Stimulated activated CD4-positive, alpha-beta T cell treated with anti-CD3 and anti-CD28 coated beads, Interleukin-15, amount 100 ng/mL, for 48 hours (primary cell): ENCODE measurements at regions not wholly inside any gene's neighbourhood (a gene's known extent, or its start where the extent isn't known, plus 50 kb on each side); places are given as distances from the start of the nearest gene placed in this dataset.

Experiments used
- DNase-seq, 2 donors: peaks; one replicate each; pipeline ENCODE4 v3.0.0-alpha.2; 2020; ENCODE audit warnings: low read depth in 2 of 2

GRCh38 chr16:50960517-50961202, 190.4 kb downstream of the SALL1 start:
- no peak for DNase-seq

- no peak for DNase-seq
Observed at GRCh38 chr16:50957056-50957455, 194.0 kb downstream of the SALL1 start.

- no peak for DNase-seq
Observed at GRCh38 chr16:50956637-50957036, 194.4 kb downstream of the SALL1 start.

GRCh38 chr16:50955311-50955710, 195.8 kb downstream of the SALL1 start:
- DNase-seq, result no peak

DNA sequence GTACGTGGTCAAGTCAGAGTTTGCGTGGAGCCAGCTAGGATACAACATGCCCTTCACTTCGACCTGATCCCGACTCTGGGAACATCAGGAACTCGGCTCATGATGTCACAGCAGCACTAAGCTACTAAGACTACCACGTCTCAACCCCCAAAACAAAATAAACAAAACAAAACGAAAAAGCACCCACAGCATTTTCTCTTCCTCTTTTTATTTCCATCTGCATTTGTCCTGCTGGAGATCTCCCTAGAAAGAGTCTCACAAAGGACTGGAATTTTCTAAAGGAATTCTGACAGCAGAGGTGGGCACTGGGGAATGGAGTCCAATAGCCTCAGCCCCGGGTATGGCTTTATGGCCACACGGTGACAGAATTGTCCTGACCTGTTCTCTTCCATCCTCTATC, 196.6 kb downstream of the SALL1 start:
- DNase-seq, result no peak

GRCh38 chr16:50953290-50953689, 197.8 kb downstream of the SALL1 start:
- DNase-seq, result no peak

DNA sequence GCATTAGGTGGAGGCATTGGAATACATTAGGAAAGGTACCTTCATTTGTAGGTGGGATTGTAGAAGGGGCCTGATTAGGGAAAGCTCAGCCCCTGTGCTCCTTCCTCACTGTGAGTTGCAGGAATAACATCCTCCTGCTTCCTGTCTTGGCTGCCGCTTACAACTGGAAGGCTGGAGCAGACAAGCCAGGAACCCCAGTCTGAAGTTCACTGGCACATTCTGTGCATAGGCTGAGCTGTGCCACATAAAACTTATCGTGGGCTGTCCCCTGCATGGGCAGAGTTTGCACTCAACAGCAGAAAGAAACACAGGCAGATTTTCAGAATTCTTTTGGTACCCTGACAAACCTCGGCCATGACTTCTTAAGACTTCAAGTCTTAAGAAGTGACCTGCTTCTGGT, 200.1 kb downstream of the SALL1 start:
- DNase-seq, result no peak

- DNase-seq, result no peak
Observed at GRCh38 chr16:50948268-50948930, 202.7 kb downstream of the SALL1 start.

- no peak for DNase-seq
Observed at GRCh38 chr16:50947826-50948225, 203.2 kb downstream of the SALL1 start.

DNA sequence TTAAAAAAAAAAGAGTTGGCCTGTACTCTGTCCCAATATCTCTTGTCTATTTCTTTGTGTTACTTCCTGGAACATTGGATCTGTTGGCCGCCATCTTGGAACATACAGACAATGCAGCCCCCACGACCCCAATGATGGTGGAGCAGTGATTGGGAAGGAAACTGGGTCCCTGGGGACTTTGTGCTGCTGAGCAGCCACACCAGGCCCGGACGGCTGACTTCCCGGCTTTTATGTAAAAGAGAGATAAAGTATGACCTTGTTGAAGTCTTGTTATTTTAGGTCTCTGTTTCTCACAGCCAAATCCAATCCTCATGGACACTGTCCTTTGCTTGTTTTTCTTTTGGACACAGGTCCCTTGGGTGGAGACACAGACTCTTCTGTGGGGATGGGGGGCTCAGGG, 204.5 kb downstream of the SALL1 start:
- no peak for DNase-seq

DNA sequence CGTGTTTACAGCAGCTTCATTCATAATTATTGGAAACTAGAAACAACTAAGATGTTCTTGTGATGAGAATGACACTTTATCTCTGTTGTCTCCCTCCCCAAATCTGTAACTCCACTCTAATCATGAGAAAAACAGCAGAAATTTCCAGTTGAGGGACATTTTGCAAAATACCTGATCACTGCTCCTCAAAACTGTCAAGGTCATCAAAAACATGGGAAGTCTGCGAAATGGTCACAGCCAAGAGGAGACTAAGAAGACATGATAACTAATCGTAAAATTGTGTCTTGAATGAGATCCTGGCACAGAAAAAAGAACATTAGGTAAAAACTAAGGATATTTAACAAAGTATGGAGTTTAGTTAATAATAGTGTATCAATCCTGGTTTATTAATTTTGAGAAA, 204.2 kb downstream of the CYLD start:
- DNase-seq, result no peak

GRCh38 chr16:50945171-50945570, 203.3 kb downstream of the CYLD start:
- DNase-seq, result no peak

- no peak for DNase-seq
Observed at GRCh38 chr16:50944436-50944835, 202.6 kb downstream of the CYLD start.

- no peak for DNase-seq
Observed at GRCh38 chr16:50944033-50944432, 202.1 kb downstream of the CYLD start.

GRCh38 chr16:50942143-50942542, 200.3 kb downstream of the CYLD start:
- no peak for DNase-seq

DNA sequence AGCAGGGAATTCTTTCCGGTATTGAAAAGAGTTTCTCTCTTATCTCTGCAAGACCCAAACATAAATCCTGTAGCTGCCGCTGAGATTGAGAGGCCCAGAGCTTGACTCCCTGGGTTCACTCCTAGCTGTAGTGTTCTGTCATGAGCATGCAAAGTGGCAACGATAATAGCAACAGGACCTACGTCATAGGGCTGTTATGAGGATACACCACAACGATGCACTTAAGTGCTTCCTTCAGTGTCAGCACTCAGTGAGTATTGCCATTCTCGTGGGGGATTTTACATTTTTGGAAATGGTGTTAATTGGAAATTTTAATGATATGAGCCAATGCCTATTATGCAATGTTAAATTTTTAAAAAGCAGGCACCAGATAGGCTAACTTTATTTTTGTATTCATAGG, 199.8 kb downstream of the CYLD start:
- DNase-seq, result no peak

DNA sequence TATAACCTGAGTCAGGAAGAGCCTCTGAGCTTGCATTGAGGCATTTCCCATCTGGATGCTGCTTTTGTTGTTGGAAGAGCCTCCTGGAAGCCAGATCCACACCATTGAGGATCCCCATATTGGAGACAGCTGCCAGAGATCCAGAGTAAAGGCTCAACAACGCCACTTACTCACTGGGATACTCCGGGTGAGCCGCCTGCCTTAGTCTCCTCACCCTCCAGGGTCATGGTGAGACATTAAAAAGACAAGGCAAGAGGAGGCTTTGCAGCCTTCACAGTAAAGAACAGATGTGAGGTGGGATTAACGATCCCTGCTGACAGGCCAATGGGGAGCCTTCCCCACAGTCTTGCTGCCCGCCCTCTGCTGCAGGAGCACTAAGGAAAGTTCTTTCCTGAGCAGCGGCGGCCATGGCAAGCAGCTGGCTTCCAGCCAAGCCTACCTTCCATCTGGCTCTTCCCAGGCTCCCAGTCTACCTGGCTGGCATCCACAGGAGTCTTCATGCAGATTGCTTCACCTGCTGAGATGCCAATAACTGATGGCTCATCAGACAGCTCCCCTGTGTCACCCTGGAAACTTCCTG, 198.5 kb downstream of the CYLD start:
- DNase-seq, result no peak

DNA sequence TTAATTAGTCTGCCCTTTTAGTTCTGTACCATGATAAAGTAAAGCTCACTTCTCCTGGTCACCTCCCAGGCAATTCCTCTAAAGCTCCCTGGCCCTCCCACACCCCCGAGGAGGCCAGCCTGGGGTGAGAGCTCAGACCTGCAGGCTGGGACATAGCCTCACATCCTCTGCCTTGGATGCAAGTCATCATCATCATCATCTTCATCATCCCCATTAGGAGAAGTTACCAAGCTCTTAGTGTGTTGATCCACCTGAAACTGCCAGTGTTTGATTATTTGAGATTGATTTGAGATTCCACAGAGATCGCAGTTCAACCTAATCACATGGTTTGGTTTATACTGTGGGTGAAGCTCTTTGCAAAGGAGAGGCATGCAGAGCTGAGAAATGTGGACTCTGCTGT, 197.5 kb downstream of the CYLD start:
- no peak for DNase-seq

DNA sequence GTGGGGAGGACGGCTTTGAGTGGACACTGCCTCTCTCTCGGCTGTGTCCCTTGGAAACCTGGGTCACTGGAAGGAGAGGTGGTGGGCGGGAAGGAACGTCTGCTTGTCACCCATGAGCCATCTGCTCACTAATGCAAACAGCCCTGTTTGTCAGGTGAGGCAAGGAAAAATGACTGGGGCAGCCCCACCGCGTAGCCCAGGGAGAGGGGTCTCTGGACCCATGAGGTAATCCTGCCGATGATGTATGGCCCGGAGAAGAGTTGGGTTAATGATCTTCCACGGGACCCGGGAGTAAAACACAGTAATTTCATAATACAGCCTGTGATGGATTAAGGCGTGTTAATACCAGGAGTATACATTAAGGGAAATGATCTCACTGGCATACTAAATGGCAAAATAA, 197.0 kb downstream of the CYLD start:
- DNase-seq, result no peak

GRCh38 chr16:50933262-50933661, 191.4 kb downstream of the CYLD start:
- no peak for DNase-seq

DNA sequence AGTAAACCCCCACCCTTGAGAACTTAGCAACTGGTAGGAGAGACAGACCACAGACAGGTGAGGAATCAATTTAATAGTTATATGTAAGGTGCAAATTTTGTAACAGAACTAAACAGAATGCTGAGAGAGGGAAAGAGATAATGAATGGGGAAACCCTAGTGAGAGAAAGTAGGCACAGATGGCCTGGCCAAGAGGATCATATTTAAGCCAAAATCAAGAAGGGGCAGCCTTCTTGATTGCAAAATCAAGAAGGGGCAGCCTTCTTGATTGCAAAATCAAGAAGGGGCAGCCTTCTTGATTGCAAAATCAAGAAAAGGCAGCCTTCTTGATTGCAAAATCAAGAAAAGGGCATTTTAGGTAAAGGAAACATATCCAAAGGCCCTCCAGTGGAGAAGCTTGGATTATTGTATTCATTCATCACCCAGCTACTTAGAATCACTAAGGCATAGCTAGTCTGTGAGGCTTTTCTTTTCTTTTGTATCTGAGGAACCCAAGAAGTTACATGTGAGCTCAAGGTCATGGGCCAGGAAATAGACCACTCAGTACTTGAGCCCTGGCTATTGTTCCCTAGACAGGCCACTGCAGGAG, 190.6 kb downstream of the CYLD start:
- DNase-seq, result no peak

DNA sequence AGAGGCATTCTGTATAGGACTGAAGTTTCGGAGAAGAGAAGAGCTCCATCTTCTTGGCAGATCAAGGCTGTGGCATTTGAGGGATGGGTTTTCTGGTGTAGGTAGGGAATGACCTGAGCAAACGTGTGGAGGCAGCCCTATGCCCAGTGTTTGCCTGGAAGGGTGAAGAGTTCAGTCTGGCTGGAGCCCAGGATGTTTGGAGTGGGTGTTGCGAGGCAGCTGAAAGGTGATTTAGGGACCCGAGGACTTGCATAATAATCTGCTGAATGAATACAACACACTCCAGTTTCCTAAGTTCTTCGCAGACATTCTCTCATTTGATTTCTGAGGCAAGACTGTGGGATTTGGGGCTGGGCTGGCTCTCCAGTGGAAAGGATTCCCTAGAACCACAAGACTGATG, 186.2 kb downstream of the CYLD start:
- no peak for DNase-seq

- DNase-seq, result no peak
Observed at GRCh38 chr16:50925758-50926357, 184.0 kb downstream of the CYLD start.
